Gastrocnemius medialis (tissue), 4 donors: ENCODE measurements at regions not wholly inside any gene's neighbourhood (a gene's known extent, or its start where the extent isn't known, plus 50 kb on each side); places are given as distances from the start of the nearest gene placed in this dataset.

Experiments used
- ATAC-seq, 2 donors: fragments of 150-250 bp; one replicate each; pipeline ENCODE4 v1.9.1; 2016
- DNase-seq, 2 donors: peaks; one replicate each; pipeline ENCODE4 v3.0.0-alpha.2; 2019
- H3K27ac ChIP-seq, 4 donors: fragments of 200-600 bp; sonication (generic); 1 replicate in 1 of 4; 2 replicates in 3 of 4; pipeline ENCODE4 v1.5.1; 2016 to 2018; ENCODE audit warnings: mild to moderate bottlenecking in 2 of 4, moderate library complexity in 1 of 4
- H3K27me3 ChIP-seq, 3 donors: fragments of 200-600 bp; sonication (generic) in 2 of 3; 1 replicate in 1 of 3; 2 replicates in 2 of 3; pipeline versions ENCODE4 v1.5.1 to v1.6.0; 2016 to 2019; ENCODE audit warnings: mild to moderate bottlenecking in 1 of 3, moderate library complexity in 1 of 3
- H3K36me3 ChIP-seq, 2 donors: fragments of 200-600 bp; sonication (generic) in 1 of 2; one replicate each; pipeline ENCODE4 v1.5.1; 2017 to 2018
- H3K4me1 ChIP-seq, 2 donors: fragments of 200-600 bp; sonication (generic) in 1 of 2; one replicate each; pipeline ENCODE4 v1.5.1; 2016 to 2017; ENCODE audit warnings: mild to moderate bottlenecking in 2 of 2
- H3K4me3 ChIP-seq, 4 donors: fragments of 200-600 bp; sonication (generic) in 3 of 4; 1 replicate in 1 of 4; 2 replicates in 3 of 4; pipeline ENCODE4 v1.5.1; 2016 to 2019; ENCODE audit warnings: mild to moderate bottlenecking in 2 of 4
- H3K9me3 ChIP-seq, 3 donors: fragments of 200-600 bp; sonication (generic) in 2 of 3; 1 replicate in 1 of 3; 2 replicates in 2 of 3; pipeline ENCODE4 v1.5.1; 2016 to 2019
- CTCF ChIP-seq, 5 experiments: fragments of 450-650 bp in 3 of 5; fragments of 200-600 bp in 2 of 5; sonication (generic) in 2 of 5; IDR thresholded peaks in 4 of 5; conservative IDR thresholded peaks in 1 of 5; 1 replicate in 4 of 5; 2 replicates in 1 of 5; pipeline ENCODE4 v1.5.1; 2016 to 2019; ENCODE audit warnings: antibody characterized with exemption in 5 of 5, mild to moderate bottlenecking in 3 of 5, moderate library complexity in 3 of 5
- POLR2A ChIP-seq, 2 donors: fragments of 450-650 bp; IDR thresholded peaks; one replicate each; pipeline ENCODE4 v1.6.1; 2017; ENCODE audit warnings: antibody characterized with exemption in 2 of 2, mild to moderate bottlenecking in 2 of 2, moderate library complexity in 2 of 2
- in situ Hi-C, 4 donors: fragments of 200-750 bp; cut with MboI; loops; one replicate each; pipeline versions ENCODE4 v1.15.0 to v1.8.0; 2017; ENCODE audit warnings: low sequenced_read_pairs in 4 of 4
- intact Hi-C: fragments of 100-400 bp; cut with DNase I; formaldehyde crosslinking; loops from one replicate; pipeline ENCODE4 v1.15.1; 2023; ENCODE audit warnings: low total_unique reads

- no peaks in the 10 kb centered on the region for H3K36me3 ChIP-seq
- TF ChIP-seq CTCF (IDR thresholded peaks at IDR 0.05 in 4 of 5, conservative IDR thresholded peaks at IDR 0.05 in 1 of 5) = no peak
- no peak for TF ChIP-seq POLR2A (IDR thresholded peaks at IDR 0.05)
- no peak overlapping the region for H3K27ac ChIP-seq
- H3K9me3 ChIP-seq = no peaks in the 10 kb centered on the region
- no peak for DNase-seq
- intact Hi-C loops = no loop called here
- in situ Hi-C loops = no loop called here
- ATAC-seq = no peak
- H3K4me1 ChIP-seq = peaks cover 0 to 7% of the 10 kb centered on the region in 2 donors
- H3K4me3 ChIP-seq = no peak overlapping the region
- no peaks in the 10 kb centered on the region for H3K27me3 ChIP-seq
These were observed 153.8 kb downstream of the RAP2B start for GRCh38 chr3:153315781-153316180.

DNA sequence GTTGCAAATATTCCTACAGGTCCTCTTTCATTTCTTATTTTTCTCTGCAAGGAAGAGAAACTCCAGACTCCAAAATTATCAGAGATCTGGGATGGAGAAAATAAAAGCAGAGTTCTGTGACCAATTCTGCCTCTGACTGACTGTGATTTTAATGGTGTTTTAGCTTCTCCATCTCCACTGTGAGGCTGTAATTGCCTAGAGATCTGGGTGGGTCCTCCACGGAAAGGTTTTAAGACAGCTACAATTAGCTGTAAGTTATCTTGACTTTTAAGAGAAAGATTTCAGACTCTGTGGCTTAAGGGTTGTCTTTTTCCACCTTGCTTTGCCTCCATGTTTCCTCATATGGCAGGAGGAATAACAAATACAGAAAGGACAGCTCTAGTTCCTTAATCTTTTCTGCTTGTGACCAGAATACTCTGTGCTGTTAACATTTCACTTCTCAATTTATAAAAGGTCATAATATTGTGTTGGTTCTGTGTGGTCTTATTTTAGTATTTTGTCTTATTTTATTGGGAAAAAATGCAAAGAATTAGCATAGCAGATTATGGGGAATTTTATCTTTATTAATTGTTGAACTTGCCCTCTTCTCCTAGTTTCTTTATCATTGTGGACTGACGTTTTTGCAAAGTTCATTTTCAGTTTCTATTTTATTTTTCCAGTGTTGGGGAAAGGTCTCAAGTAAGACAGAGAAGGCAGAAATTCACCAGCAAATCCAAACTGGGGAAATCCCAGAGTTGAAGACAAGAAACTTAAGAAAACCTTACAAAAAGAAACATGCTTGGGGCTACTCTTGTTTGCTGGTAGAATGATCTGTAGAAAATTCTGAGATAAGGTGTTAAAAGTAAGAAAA lies 157.9 kb downstream of the RAP2B start:
- in situ Hi-C loops (no loop called here), intact Hi-C loops (no loop called here)
- no peaks in the 10 kb centered on the region for H3K9me3 ChIP-seq
- no peak for DNase-seq
- H3K27me3 ChIP-seq = no peaks in the 10 kb centered on the region
- peaks cover 0 to 7% of the 10 kb centered on the region in 2 donors for H3K4me1 ChIP-seq
- no peak overlapping the region for H3K27ac ChIP-seq
- ATAC-seq = no peak
- no peak overlapping the region for H3K4me3 ChIP-seq
- no peaks in the 10 kb centered on the region for H3K36me3 ChIP-seq
- TF ChIP-seq CTCF (IDR thresholded peaks at IDR 0.05 in 4 of 5, conservative IDR thresholded peaks at IDR 0.05 in 1 of 5) (no peak), POLR2A (IDR thresholded peaks at IDR 0.05) (no peak)

DNA sequence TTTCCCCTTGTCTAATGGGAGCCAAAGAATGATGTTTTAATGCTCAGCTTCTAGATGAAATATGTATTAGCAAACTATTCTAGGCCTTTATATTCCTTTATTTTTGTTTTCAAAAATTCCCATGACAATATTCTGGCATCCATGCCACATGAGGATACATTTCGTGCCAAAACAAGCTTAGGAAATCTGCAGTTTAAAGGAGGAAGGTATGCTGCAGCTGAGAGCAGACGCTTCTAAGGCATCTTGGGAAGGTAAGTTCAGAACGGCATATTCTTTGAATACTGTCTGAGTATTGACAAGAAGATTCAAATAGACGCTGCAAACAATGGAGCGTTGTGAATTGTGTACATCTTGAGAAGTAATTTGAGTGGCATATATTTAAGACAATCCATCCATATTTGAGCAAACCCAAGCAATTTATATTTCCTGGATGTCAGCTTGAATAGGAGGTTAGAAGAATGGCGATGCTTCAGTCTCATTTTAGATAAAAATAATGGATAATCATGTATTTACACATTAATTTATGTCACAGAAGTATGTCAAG lies 158.6 kb downstream of the RAP2B start:
- Histone ChIP-seq H3K4me3 (no peak overlapping the region), H3K27ac (no peak overlapping the region), H3K4me1 (peaks cover 0 to 7% of the 10 kb centered on the region in 2 donors), H3K27me3 (no peaks in the 10 kb centered on the region), H3K9me3 (no peaks in the 10 kb centered on the region), H3K36me3 (no peaks in the 10 kb centered on the region)
- no peak for TF ChIP-seq CTCF (IDR thresholded peaks at IDR 0.05 in 4 of 5, conservative IDR thresholded peaks at IDR 0.05 in 1 of 5)
- no peak for TF ChIP-seq POLR2A (IDR thresholded peaks at IDR 0.05)
- intact Hi-C loops (no loop called here), in situ Hi-C loops (no loop called here)
- ATAC-seq = no peak
- DNase-seq = no peak

- no peaks in the 10 kb centered on the region for H3K9me3 ChIP-seq
- H3K27me3 ChIP-seq = no peaks in the 10 kb centered on the region
- DNase-seq (no peak), ATAC-seq (no peak)
- no peaks in the 10 kb centered on the region for H3K4me1 ChIP-seq
- no peaks in the 10 kb centered on the region for H3K36me3 ChIP-seq
- TF ChIP-seq POLR2A (IDR thresholded peaks at IDR 0.05) = no peak
- TF ChIP-seq CTCF (IDR thresholded peaks at IDR 0.05 in 4 of 5, conservative IDR thresholded peaks at IDR 0.05 in 1 of 5) = no peak
- intact Hi-C loops (no loop called here), in situ Hi-C loops (no loop called here)
- no peak overlapping the region for H3K4me3 ChIP-seq
- no peak overlapping the region for H3K27ac ChIP-seq
These were observed 166.7 kb downstream of the RAP2B start for GRCh38 chr3:153328690-153329089.
